ENCODE measurements at regions not wholly inside any gene's neighbourhood (a gene's known extent, or its start where the extent isn't known, plus 50 kb on each side); places are given as distances from the start of the nearest gene placed in this dataset.

GRCh38 chr11:10920205-10920604 is 62.4 kb upstream of the ZBED5 start:
- DNase-seq = no peak

- no peak for DNase-seq
Measured at GRCh38 chr11:10918698-10919097, 60.8 kb upstream of the ZBED5 start.

DNA sequence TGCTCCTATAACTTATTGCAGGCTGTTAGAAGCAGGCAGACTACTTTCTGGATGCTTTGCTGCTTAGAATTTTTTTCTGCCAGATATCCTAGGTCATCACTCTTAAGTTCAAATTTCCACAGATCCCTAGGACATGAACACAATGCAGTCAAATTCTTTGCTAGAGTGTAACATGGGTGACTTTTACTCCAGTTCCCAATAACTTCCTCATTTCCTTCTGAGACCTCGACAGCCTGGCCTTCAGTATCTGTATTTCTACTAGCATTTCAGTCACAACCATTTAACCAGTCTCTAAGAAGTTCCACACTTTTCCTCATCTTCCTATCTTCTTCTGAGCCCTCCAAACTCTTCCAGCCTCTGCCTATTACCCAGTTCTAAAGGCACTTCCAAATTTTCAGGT is 60.4 kb upstream of the ZBED5 start:
- DNase-seq = no peak

DNA sequence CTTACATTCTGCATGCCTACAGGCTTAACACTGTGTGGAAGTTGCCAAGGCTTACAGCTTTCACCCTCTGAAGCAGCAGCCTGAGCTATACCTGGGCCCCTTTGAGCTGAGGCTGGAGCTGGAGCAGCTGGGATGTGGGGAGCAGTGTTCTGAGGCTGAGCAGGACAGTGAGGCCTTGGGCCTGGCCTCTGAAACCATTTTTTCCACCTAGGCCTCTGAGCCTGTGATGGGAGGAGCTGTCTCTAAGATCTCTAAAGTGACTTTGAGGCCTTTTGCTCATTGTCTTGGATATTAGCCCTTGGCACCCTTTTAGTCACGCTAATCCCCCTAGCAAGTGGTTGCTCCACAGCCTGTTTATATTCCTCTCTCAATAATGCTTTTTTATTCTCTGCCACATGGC is 59.9 kb upstream of the ZBED5 start:
- no peak for DNase-seq

DNA sequence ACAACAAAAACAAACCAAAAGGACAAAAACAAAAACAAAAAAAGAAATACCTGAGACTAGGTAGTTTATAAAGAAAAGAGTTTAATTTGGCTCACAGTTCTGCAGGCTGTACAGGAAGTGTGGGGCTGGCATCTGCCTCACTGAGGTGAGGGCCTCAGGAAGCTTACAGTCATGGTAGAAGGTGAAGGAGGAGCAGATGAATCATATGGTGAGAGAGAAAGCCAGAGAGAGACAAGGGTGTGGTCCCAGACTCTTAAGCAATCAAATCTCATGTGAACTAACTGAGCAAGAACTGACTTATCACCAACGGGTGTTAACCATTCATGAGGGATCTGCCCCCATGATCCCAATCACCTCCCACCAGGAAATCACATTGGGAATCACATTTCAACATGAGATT is 58.8 kb upstream of the ZBED5 start:
- no peak for DNase-seq

GRCh38 chr11:10914050-10914449 is 56.2 kb upstream of the ZBED5 start:
- DNase-seq = no peak

GRCh38 chr11:10913075-10913474 is 55.2 kb upstream of the ZBED5 start:
- no peak for DNase-seq

DNA sequence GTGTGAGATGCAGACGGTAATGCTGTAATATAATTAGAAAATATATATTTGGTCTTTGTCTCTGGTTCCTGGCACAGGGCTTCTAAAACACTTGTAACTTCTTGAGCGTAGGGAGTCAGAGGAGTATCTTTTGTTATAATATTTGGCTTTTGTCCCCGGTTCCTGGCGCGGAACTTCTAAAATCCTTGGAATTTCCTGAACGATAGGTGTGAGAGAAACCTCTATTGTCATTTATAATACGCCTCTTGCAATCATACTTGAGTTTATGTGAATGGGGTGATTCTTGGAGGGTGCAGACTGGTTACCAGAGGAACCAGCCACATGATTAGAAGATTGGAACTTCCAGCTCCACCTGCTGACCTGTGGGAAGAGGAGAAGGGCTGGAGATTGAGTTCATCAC is 54.1 kb upstream of the ZBED5 start:
- no peak for DNase-seq

- no peak for DNase-seq
Measured at GRCh38 chr11:10909141-10909883, 51.5 kb upstream of the ZBED5 start.

DNA sequence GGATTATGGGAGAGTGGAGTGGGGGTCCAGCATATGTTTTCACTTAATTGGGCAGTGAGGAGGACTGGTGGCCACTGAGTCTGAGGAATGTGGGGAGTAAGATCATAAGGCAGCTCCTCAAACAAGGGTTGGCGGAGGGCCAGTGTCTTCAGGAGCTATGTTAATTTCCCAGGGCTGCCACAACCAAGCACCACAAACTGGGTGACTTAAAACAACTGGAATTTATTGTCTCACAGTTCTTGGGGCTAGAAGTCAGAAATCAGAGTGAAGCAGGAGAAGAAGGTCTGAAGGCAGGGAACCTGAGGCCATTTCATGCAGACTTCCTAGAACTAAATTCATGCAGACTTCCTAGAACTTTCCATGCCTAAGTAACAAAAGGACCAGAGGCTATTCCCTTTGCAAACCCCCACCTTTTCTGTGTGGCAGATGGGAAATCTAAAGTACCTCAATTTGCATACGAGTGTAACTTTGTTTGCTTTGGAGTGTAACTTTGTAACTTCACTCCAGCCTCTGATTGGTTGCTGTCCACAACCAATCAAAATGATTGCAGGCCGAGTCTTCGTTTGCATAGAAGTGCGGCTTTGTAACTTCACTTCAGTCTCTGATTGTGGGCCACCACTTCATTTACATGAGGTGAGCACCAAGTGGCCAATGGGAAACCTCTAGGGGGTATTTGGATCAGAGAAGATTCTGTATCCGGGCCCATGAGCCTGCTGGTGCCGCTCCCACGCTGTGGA is 50.5 kb upstream of the ZBED5 start:
- DNase-seq = no peak
